Endodermal cell (in vitro differentiated cells): ENCODE measurements at regions not wholly inside any gene's neighbourhood (a gene's known extent, or its start where the extent isn't known, plus 50 kb on each side); places are given as distances from the start of the nearest gene placed in this dataset.

Experiments used
- DNase-seq: peaks from one replicate; pipeline ENCODE4 v3.0.0-alpha.2; 2017
- H3K27ac ChIP-seq: 2 replicates; pipeline ENCODE4 v1.5.1; 2013; ENCODE audit warnings: mild to moderate bottlenecking, low read depth, low read length, moderate library complexity
- H3K27me3 ChIP-seq: 2 replicates; pipeline ENCODE4 v1.6.1; 2013; ENCODE audit warnings: mild to moderate bottlenecking, low read length, moderate library complexity; ENCODE audit not compliant: insufficient read depth, control insufficient read depth, poor library complexity, severe bottlenecking
- H3K36me3 ChIP-seq: 2 replicates; pipeline ENCODE4 v1.7.0; 2013; ENCODE audit warnings: mild to moderate bottlenecking, low read length, moderate library complexity; ENCODE audit not compliant: control insufficient read depth, insufficient read depth
- H3K4me1 ChIP-seq: one replicate; pipeline ENCODE4 v1.7.0; 2013; ENCODE audit warnings: low read length; ENCODE audit not compliant: control insufficient read depth, insufficient read depth
- H3K4me3 ChIP-seq: 2 replicates; pipeline ENCODE4 v1.5.1; 2013; ENCODE audit warnings: mild to moderate bottlenecking, low read length, moderate library complexity
- H3K9ac ChIP-seq: 2 replicates; pipeline ENCODE4 v1.6.1; 2013; ENCODE audit warnings: mild to moderate bottlenecking, low read length, moderate library complexity; ENCODE audit not compliant: poor library complexity, severe bottlenecking; ENCODE audit errors: extremely low read depth
- H3K9me3 ChIP-seq: 2 replicates; pipeline ENCODE4 v1.6.1; 2013; ENCODE audit warnings: mild to moderate bottlenecking, low read length, moderate library complexity; ENCODE audit not compliant: control insufficient read depth
- H3K27ac Mint-ChIP-seq: 2 replicates; pipeline ENCODE4 v1.8.0; 2020; ENCODE audit warnings: mixed read lengths
- H3K27me3 Mint-ChIP-seq: 2 replicates; pipeline ENCODE4 v1.8.0; 2021; ENCODE audit warnings: mild to moderate bottlenecking, mixed read lengths; ENCODE audit not compliant: insufficient read depth
- H3K36me3 Mint-ChIP-seq: 2 replicates; pipeline ENCODE4 v1.8.0; 2020; ENCODE audit warnings: low read depth, mixed read lengths
- H3K4me1 Mint-ChIP-seq: 2 replicates; pipeline ENCODE4 v1.8.0; 2020; ENCODE audit warnings: mixed read lengths
- H3K4me3 Mint-ChIP-seq: 2 replicates; pipeline ENCODE4 v1.8.0; 2020; ENCODE audit warnings: mild to moderate bottlenecking, moderate library complexity, mixed read lengths
- H3K9me3 Mint-ChIP-seq: 2 replicates; pipeline ENCODE4 v1.8.0; 2020; ENCODE audit warnings: mild to moderate bottlenecking, mixed read lengths
- CTCF ChIP-seq: fragments of 200-600 bp; sonication (generic); conservative IDR thresholded peaks from 2 replicates; pipeline ENCODE4 v1.5.0; 2021; ENCODE audit warnings: antibody characterized with exemption, mild to moderate bottlenecking
- WGBS, 2 experiments: methylation state at CpG; one replicate each; pipeline versions ENCODE4 v1.1.5 to v1.1.7; 2013; ENCODE audit warnings: missing lambda C conversion rate in 2 of 2, mixed read lengths in 1 of 2; ENCODE audit not compliant: insufficient coverage in 1 of 2, insufficient read length in 1 of 2; 5-methylcytosine and 5-hydroxymethylcytosine counted together

DNA sequence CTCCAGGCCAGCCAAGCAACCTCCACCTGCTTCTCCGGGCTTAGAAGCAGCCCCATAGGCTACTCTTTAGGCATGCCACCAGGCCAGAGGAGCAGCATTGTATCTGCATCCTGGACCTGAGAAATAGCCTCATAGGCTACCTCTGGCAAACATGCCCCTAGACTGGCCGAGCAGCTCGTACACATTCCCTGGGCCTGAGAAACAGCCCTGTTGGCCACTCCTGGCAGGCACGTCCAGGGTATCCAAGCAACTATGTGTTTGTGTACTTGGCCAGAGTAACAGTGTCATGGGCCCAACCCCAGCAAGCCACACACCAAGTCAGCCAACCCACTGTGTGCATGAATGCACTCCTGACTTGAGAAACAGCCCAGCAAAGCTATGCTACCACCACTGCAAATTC lies 498.7 kb upstream of the CDIN1 start:
- peaks cover 8% of the 10 kb centered on the region for H3K9me3 Mint-ChIP-seq
- 70% methylated on average over 4 of the region's 4 CpGs; no CpG with 5 or more reads in 1 of the 2 experiments for WGBS, 2 experiments
- H3K27me3 Mint-ChIP-seq, result no peaks in the 10 kb centered on the region

DNA sequence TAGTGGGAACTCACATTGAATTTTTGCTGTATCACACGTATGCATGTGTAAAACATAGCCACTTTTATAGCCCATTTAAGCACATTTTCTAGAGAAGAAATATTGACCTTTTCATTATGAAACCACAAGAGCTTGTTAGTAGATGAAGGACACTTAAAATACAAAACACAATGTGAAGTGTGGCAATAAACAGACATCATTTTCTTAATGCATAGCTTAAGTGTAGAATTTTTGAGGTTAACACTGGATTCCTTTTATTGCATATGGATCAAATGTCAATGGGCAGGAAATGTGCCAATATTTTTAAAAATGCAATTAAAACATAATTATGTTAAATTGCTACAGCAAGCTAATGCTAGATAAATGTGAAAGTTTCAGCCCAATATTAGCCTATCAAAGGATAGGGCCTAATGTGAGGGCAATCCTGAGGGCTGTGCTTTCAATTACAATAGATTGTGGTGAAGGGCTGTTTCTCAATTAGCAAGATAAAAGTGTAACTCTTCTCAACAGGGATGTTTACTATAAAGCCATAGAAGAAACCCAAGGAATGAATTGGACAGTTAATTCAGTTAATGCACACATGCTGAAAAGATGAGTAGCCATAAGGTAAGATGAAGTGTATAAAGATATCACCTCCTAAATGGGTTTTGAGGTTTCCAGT lies 489.0 kb upstream of the CDIN1 start:
- Histone ChIP-seq H3K27ac (no peak overlapping the region), H3K4me3 (no peak overlapping the region)
- DNase-seq, result no peak

More for the DNA sequence above, 498.7 kb upstream of the CDIN1 start:
- TF ChIP-seq CTCF, result no peak
- Histone ChIP-seq H3K4me1 (no peaks in the 10 kb centered on the region), H3K4me3 (no peak overlapping the region), H3K9me3 (peaks cover 5% of the 10 kb centered on the region), H3K36me3 (no peaks in the 10 kb centered on the region), H3K27me3 (no peaks in the 10 kb centered on the region), H3K27ac (no peak overlapping the region), H3K9ac (no peak overlapping the region)
- no peak for DNase-seq
- Mint-ChIP-seq H3K36me3 (no peaks in the 10 kb centered on the region), H3K4me3 (no peak overlapping the region), H3K27ac (no peak overlapping the region), H3K4me1 (no peaks in the 10 kb centered on the region)

DNA sequence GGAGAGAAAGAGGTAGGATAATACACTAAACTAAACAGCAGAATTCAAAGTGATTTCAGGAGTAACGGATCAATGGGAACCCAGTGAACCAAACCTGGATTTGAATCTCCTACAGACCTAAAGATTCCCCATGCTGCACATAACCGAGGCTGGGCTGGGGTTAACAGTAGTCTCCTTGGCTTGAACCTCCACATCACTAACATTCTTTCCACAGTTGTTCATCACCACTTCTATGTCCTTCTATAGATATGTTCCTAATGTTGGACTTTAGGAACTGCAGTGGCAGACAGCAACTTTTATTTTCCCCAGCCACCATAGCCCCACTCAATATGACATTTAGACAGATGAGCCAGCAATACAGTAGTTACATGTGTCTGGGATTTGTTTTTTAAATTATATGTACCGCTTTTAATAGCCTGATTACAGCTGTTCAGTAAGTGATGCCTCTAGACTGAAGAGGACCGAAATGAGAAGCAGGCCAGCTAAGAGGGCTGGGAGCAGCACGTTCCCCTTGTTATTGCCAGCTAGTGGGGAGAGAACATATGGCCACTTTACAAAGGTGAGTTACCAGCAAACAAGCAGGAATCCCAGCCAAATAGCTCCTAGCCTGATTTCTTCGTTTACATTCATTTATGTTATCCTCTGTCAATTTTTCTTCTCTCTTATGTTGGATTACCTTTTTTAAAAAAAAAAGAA lies 472.6 kb upstream of the CDIN1 start:
- Histone ChIP-seq H3K4me1 (no peaks in the 10 kb centered on the region), H3K4me3 (no peak overlapping the region), H3K9ac (no peak overlapping the region), H3K27me3 (no peaks in the 10 kb centered on the region), H3K9me3 (no peaks in the 10 kb centered on the region), H3K36me3 (no peaks in the 10 kb centered on the region), H3K27ac (no peak overlapping the region)
- Mint-ChIP-seq H3K4me1 (no peaks in the 10 kb centered on the region), H3K36me3 (no peaks in the 10 kb centered on the region), H3K9me3 (no peaks in the 10 kb centered on the region), H3K4me3 (no peak overlapping the region), H3K27me3 (no peaks in the 10 kb centered on the region), H3K27ac (no peak overlapping the region)
- TF ChIP-seq CTCF, result no peak
- 74 to 100% methylated on average over 3 to 6 of the region's 6 CpGs for WGBS, 2 experiments
- DNase-seq, result no peak

More for the DNA sequence above, 489.0 kb upstream of the CDIN1 start:
- no peaks in the 10 kb centered on the region for H3K27me3 Mint-ChIP-seq
- H3K36me3 ChIP-seq, result no peaks in the 10 kb centered on the region
- WGBS, 2 experiments, result 92 to 100% methylated on average over 1 of the region's 1 CpG
- no peak overlapping the region for H3K9ac ChIP-seq
- H3K9me3 ChIP-seq, result no peaks in the 10 kb centered on the region
- H3K27me3 ChIP-seq, result no peaks in the 10 kb centered on the region
- no peaks in the 10 kb centered on the region for H3K4me1 ChIP-seq
- no peaks in the 10 kb centered on the region for H3K4me1 Mint-ChIP-seq
- H3K4me3 Mint-ChIP-seq, result no peak overlapping the region
- H3K36me3 Mint-ChIP-seq, result no peaks in the 10 kb centered on the region
- H3K27ac Mint-ChIP-seq, result no peak overlapping the region
- peaks cover 5% of the 10 kb centered on the region for H3K9me3 Mint-ChIP-seq
- no peak for TF ChIP-seq CTCF
